HG02588 (cell line): ENCODE measurements at regions not wholly inside any gene's neighbourhood (a gene's known extent, or its start where the extent isn't known, plus 50 kb on each side); places are given as distances from the start of the nearest gene placed in this dataset.

Experiments
- ATAC-seq: cut with Tn5 transposase; IDR thresholded peaks from one replicate; pipeline ENCODE4 v1.9.1; 2021; ENCODE audit warnings: mild to moderate bottlenecking, moderate library complexity; ENCODE audit not compliant: unreplicated experiment

- no peak for ATAC-seq
Measured at GRCh38 chr5:9861666-9862256, 231.6 kb upstream of the TAS2R1 start.

GRCh38 chr5:9859808-9860207 is 229.7 kb upstream of the TAS2R1 start:
- ATAC-seq = no peak

- ATAC-seq = no peak
Measured at GRCh38 chr5:9858043-9858442, 227.9 kb upstream of the TAS2R1 start.

- ATAC-seq = no peak
Measured at GRCh38 chr5:9853309-9853708, 223.2 kb upstream of the TAS2R1 start.

GRCh38 chr5:9852671-9853070 is 222.5 kb upstream of the TAS2R1 start:
- ATAC-seq = no peak

- no peak for ATAC-seq
Measured at GRCh38 chr5:9851458-9851857, 221.3 kb upstream of the TAS2R1 start.

GRCh38 chr5:9850456-9850855 is 220.3 kb upstream of the TAS2R1 start:
- no peak for ATAC-seq

GRCh38 chr5:9847631-9848030 is 217.5 kb upstream of the TAS2R1 start:
- no peak for ATAC-seq

- no peak for ATAC-seq
Measured at GRCh38 chr5:9845185-9845584, 215.0 kb upstream of the TAS2R1 start.

GRCh38 chr5:9841516-9842170 is 211.5 kb upstream of the TAS2R1 start:
- ATAC-seq = no peak

- no peak for ATAC-seq
Measured at GRCh38 chr5:9838916-9839315, 208.8 kb upstream of the TAS2R1 start.

GRCh38 chr5:9834871-9835770 is 205.0 kb upstream of the TAS2R1 start:
- ATAC-seq = no peak

- no peak for ATAC-seq
Measured at GRCh38 chr5:9833871-9834270, 203.7 kb upstream of the TAS2R1 start.

- no peak for ATAC-seq
Measured at GRCh38 chr5:9832921-9833320, 202.8 kb upstream of the TAS2R1 start.

- no peak for ATAC-seq
Measured at GRCh38 chr5:9831823-9832222, 201.7 kb upstream of the TAS2R1 start.

- no peak for ATAC-seq
Measured at GRCh38 chr5:9830184-9830583, 200.0 kb upstream of the TAS2R1 start.

GRCh38 chr5:9829621-9830020 is 199.5 kb upstream of the TAS2R1 start:
- ATAC-seq = no peak

GRCh38 chr5:9820691-9821449 is 190.7 kb upstream of the TAS2R1 start:
- no peak for ATAC-seq

- no peak for ATAC-seq
Measured at GRCh38 chr5:9818340-9818845, 188.2 kb upstream of the TAS2R1 start.

GRCh38 chr5:9817819-9818218 is 187.7 kb upstream of the TAS2R1 start:
- ATAC-seq = no peak

- no peak for ATAC-seq
Measured at GRCh38 chr5:9815051-9815450, 184.9 kb upstream of the TAS2R1 start.
